Neural cell (in vitro differentiated cells): ENCODE measurements at regions not wholly inside any gene's neighbourhood (a gene's known extent, or its start where the extent isn't known, plus 50 kb on each side); places are given as distances from the start of the nearest gene placed in this dataset.
"Not testable (repeated sequence)": the region's sequence is repeated elsewhere in the genome, so short reads cannot be mapped to it uniquely, and the experiment has no call there.

ENCODE experiments used
- EP300 ChIP-seq: fragments of 450-650 bp; conservative IDR thresholded peaks from 2 replicates; pipeline ENCODE4 v1.6.1; 2014; ENCODE audit warnings: antibody characterized with exemption, mild to moderate bottlenecking, moderate library complexity; ENCODE audit not compliant: poor library complexity, severe bottlenecking
- EZH2 ChIP-seq: fragments of 200-600, 300-800 bp; shearing (Covaris generic), sonication (generic); IDR thresholded peaks from 2 replicates; pipeline ENCODE4 v1.6.1; 2014; ENCODE audit warnings: antibody characterized with exemption, low read length, borderline replicate concordance, mild to moderate bottlenecking; ENCODE audit not compliant: insufficient read depth, poor library complexity, severe bottlenecking
- MXI1 ChIP-seq: fragments of 450-650 bp; conservative IDR thresholded peaks from 2 replicates; pipeline ENCODE4 v1.6.1; 2014; ENCODE audit warnings: antibody characterized with exemption, mild to moderate bottlenecking; ENCODE audit not compliant: poor library complexity, severe bottlenecking
- POLR2AphosphoS5 ChIP-seq: IDR thresholded peaks from 2 replicates; pipeline ENCODE4 v1.6.1; 2012
- RAD21 ChIP-seq: fragments of 450-650 bp; conservative IDR thresholded peaks from 2 replicates; pipeline ENCODE4 v1.6.1; 2014; ENCODE audit warnings: antibody characterized with exemption, mild to moderate bottlenecking, moderate library complexity
- SMC3 ChIP-seq: fragments of 450-650 bp; conservative IDR thresholded peaks from 2 replicates; pipeline ENCODE4 v1.6.1; 2014; ENCODE audit warnings: antibody characterized with exemption, mild to moderate bottlenecking, moderate library complexity; ENCODE audit not compliant: poor library complexity
- TAF1 ChIP-seq: IDR thresholded peaks from 2 replicates; pipeline ENCODE4 v1.6.1; 2012; ENCODE audit warnings: low read depth
- TF ChIP-seq, protein P1 (sequence below): fragments of 450-650 bp; IDR thresholded peaks from 2 replicates; pipeline ENCODE4 v1.5.1; 2014; ENCODE audit warnings: antibody characterized with exemption, mild to moderate bottlenecking, moderate library complexity; ENCODE audit not compliant: poor library complexity, severe bottlenecking
- TF ChIP-seq, protein P2 (sequence below): IDR thresholded peaks from 2 replicates; pipeline ENCODE4 v1.6.1; 2012; ENCODE audit warnings: borderline replicate concordance

DNA sequence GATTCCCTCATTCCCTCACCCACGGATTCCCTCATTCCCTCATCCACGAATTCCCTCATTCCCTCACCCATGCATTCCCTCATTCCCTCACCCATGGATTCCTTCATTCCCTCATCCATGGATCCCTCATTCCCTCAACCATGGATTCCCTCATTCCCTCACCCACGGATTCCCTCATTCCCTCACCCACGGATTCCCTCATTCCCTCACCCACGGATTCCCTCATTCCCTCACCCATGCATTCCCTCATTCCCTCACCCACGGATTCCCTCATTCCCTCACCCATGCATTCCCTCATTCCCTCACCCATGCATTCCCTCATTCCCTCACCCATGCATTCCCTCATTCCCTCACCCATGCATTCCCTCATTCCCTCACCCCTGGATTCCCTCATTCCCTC is 238.0 kb downstream of the TTLL2 start:
- TF ChIP-seq, protein P1, sequence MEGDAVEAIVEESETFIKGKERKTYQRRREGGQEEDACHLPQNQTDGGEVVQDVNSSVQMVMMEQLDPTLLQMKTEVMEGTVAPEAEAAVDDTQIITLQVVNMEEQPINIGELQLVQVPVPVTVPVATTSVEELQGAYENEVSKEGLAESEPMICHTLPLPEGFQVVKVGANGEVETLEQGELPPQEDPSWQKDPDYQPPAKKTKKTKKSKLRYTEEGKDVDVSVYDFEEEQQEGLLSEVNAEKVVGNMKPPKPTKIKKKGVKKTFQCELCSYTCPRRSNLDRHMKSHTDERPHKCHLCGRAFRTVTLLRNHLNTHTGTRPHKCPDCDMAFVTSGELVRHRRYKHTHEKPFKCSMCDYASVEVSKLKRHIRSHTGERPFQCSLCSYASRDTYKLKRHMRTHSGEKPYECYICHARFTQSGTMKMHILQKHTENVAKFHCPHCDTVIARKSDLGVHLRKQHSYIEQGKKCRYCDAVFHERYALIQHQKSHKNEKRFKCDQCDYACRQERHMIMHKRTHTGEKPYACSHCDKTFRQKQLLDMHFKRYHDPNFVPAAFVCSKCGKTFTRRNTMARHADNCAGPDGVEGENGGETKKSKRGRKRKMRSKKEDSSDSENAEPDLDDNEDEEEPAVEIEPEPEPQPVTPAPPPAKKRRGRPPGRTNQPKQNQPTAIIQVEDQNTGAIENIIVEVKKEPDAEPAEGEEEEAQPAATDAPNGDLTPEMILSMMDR: not testable (repeated sequence)
- not testable (repeated sequence) for TF ChIP-seq EZH2, RAD21, POLR2AphosphoS5, TAF1, EP300, SMC3, MXI1
- TF ChIP-seq, protein P2, sequence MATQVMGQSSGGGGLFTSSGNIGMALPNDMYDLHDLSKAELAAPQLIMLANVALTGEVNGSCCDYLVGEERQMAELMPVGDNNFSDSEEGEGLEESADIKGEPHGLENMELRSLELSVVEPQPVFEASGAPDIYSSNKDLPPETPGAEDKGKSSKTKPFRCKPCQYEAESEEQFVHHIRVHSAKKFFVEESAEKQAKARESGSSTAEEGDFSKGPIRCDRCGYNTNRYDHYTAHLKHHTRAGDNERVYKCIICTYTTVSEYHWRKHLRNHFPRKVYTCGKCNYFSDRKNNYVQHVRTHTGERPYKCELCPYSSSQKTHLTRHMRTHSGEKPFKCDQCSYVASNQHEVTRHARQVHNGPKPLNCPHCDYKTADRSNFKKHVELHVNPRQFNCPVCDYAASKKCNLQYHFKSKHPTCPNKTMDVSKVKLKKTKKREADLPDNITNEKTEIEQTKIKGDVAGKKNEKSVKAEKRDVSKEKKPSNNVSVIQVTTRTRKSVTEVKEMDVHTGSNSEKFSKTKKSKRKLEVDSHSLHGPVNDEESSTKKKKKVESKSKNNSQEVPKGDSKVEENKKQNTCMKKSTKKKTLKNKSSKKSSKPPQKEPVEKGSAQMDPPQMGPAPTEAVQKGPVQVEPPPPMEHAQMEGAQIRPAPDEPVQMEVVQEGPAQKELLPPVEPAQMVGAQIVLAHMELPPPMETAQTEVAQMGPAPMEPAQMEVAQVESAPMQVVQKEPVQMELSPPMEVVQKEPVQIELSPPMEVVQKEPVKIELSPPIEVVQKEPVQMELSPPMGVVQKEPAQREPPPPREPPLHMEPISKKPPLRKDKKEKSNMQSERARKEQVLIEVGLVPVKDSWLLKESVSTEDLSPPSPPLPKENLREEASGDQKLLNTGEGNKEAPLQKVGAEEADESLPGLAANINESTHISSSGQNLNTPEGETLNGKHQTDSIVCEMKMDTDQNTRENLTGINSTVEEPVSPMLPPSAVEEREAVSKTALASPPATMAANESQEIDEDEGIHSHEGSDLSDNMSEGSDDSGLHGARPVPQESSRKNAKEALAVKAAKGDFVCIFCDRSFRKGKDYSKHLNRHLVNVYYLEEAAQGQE: not testable (repeated sequence)
